ENCODE measurements at regions not wholly inside any gene's neighbourhood (a gene's known extent, or its start where the extent isn't known, plus 50 kb on each side); places are given as distances from the start of the nearest gene placed in this dataset.

GRCh38 chr9:27847818-27848217 is 274.5 kb upstream of the C9orf72 start:
- Mint-ChIP-seq H3K27me3 (ENCODE audit: insufficient read depth) (no peaks in the 10 kb centered on the region), H3K4me1 (ENCODE audit: low read depth) (no peaks in the 10 kb centered on the region), H3K4me3 (no peak overlapping the region), H3K9me3 (peaks cover 6% of the 10 kb centered on the region), H3K36me3 (ENCODE audit: low read depth) (no peaks in the 10 kb centered on the region), H3K27ac (no peak overlapping the region)
- intact Hi-C loops (cut with micrococcal nuclease), result no loop called here
- no peak for DNase-seq (ENCODE audit: low spot score)

DNA sequence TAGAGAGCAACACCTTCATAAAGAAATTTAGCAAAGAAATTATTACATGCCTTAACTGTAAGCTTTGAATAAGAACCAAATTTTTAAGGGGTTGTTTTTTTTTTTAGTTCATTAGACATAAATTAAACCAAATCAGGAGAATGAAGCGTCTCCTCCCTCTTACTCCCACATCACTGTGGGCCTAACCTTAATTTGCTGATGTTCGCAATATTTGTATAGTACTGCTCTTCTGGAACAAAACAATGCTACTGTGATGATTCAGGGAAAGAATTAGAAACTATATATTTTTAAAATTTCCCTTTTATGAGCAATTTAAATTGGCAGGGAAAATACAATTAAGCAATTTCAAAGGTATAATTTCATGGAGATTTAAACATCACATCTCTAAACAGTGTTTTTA is 275.0 kb upstream of the C9orf72 start:
- intact Hi-C loops (cut with micrococcal nuclease), result no loop called here
- Mint-ChIP-seq H3K4me1 (ENCODE audit: low read depth) (no peaks in the 10 kb centered on the region), H3K9me3 (peaks cover 6% of the 10 kb centered on the region)

DNA sequence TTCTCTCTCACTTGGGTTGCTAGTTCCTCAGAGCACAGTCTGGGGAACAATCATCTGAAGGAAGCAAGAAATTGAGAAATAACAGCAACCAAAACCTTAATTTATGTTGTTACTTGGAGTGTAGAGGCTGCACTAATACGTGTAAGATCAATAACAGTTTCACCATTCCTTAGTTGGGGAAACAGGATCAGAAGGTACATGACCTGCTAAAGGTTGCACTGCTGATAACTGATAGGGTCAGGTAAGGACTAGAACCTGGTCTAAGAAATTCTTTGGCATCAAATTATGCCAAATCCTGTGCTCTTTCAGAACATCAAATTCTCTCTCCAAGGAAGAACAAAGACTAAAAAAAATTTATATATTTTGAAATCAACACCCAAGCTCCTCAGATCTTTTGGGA is 278.6 kb upstream of the C9orf72 start:
- no peak overlapping the region for H3K4me3 Mint-ChIP-seq
- intact Hi-C loops (cut with micrococcal nuclease), result no loop called here
- H3K4me1 Mint-ChIP-seq (ENCODE audit: low read depth), result no peaks in the 10 kb centered on the region
- DNase-seq (ENCODE audit: low spot score), result no peak
- H3K9me3 Mint-ChIP-seq, result no peaks in the 10 kb centered on the region
- peaks cover 2% of the 10 kb centered on the region for H3K27me3 Mint-ChIP-seq (ENCODE audit: insufficient read depth)
- no peak overlapping the region for H3K27ac Mint-ChIP-seq
- no peaks in the 10 kb centered on the region for H3K36me3 Mint-ChIP-seq (ENCODE audit: low read depth)

More for the DNA sequence above, 275.0 kb upstream of the C9orf72 start:
- H3K36me3 Mint-ChIP-seq (ENCODE audit: low read depth), result no peaks in the 10 kb centered on the region
- no peak overlapping the region for H3K27ac Mint-ChIP-seq
- peaks cover 2% of the 10 kb centered on the region for H3K27me3 Mint-ChIP-seq (ENCODE audit: insufficient read depth)
- no peak overlapping the region for H3K4me3 Mint-ChIP-seq
- DNase-seq (ENCODE audit: low spot score), result no peak

DNA sequence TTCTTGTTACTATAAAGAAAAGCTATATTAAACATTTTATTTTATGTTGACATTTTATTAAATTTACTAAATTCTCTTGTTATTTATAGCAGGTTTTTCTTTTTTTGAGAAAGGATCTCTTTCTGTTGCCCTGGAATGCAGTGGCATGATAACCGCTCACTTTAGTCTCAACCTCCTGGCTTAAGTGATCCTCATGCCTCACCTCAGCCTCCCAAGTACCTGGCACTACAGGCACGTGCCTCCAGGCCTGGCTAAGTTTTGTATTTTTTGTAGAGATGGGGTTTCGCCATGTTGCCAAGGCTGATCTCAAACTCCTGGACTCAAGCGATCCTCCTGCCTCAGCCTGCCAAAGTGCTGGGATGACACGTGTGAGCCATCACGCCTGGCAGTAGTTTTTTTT is 280.2 kb upstream of the C9orf72 start:
- H3K9me3 Mint-ChIP-seq, result no peaks in the 10 kb centered on the region
- H3K27ac Mint-ChIP-seq, result no peak overlapping the region
- H3K27me3 Mint-ChIP-seq (ENCODE audit: insufficient read depth), result peaks cover 2% of the 10 kb centered on the region
- intact Hi-C loops (cut with micrococcal nuclease), result no loop called here
- no peaks in the 10 kb centered on the region for H3K4me1 Mint-ChIP-seq (ENCODE audit: low read depth)
- no peaks in the 10 kb centered on the region for H3K36me3 Mint-ChIP-seq (ENCODE audit: low read depth)
- no peak overlapping the region for H3K4me3 Mint-ChIP-seq
- DNase-seq (ENCODE audit: low spot score), result no peak

DNA sequence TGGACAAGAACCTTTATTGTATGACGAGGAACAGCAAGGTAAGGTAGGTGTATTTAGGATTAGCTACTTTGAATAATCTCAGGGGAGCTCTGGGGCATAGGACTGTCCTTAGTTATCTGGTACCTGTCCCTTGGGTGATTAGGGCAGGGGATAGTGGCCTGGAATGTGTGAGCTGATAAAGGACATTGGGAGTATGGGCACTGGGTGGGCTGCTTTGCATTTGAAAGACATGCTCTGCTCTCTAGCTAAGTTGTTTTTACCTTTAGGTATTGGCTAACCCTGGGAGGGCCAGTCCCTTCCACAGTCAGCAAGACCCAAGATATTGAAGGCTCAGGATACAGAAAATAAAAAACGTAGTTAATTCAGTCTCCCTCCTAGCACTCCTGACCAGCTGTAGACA is 282.8 kb upstream of the C9orf72 start:
- intact Hi-C loops (cut with micrococcal nuclease), result no loop called here
- no peaks in the 10 kb centered on the region for H3K9me3 Mint-ChIP-seq
- DNase-seq (ENCODE audit: low spot score), result no peak
- H3K27ac Mint-ChIP-seq, result no peak overlapping the region
- no peaks in the 10 kb centered on the region for H3K4me1 Mint-ChIP-seq (ENCODE audit: low read depth)
- peaks cover 2% of the 10 kb centered on the region for H3K27me3 Mint-ChIP-seq (ENCODE audit: insufficient read depth)
- H3K36me3 Mint-ChIP-seq (ENCODE audit: low read depth), result no peaks in the 10 kb centered on the region
- H3K4me3 Mint-ChIP-seq, result no peak overlapping the region

GRCh38 chr9:27856748-27857147 is 283.5 kb upstream of the C9orf72 start:
- Mint-ChIP-seq H3K4me1 (ENCODE audit: low read depth) (no peaks in the 10 kb centered on the region), H3K27me3 (ENCODE audit: insufficient read depth) (peaks cover 4% of the 10 kb centered on the region), H3K4me3 (no peak overlapping the region), H3K9me3 (no peaks in the 10 kb centered on the region), H3K36me3 (ENCODE audit: low read depth) (no peaks in the 10 kb centered on the region), H3K27ac (no peak overlapping the region)
- no peak for DNase-seq (ENCODE audit: low spot score)
- intact Hi-C loops (cut with micrococcal nuclease), result no loop called here

- DNase-seq (ENCODE audit: low spot score), result no peak
- Mint-ChIP-seq H3K36me3 (ENCODE audit: low read depth) (no peaks in the 10 kb centered on the region), H3K9me3 (no peaks in the 10 kb centered on the region), H3K27me3 (ENCODE audit: insufficient read depth) (peaks cover 5% of the 10 kb centered on the region), H3K4me3 (no peak overlapping the region), H3K4me1 (ENCODE audit: low read depth) (no peaks in the 10 kb centered on the region), H3K27ac (no peak overlapping the region)
- intact Hi-C loops (cut with micrococcal nuclease), result no loop called here
These were observed 288.6 kb upstream of the C9orf72 start for GRCh38 chr9:27861887-27862286.

DNA sequence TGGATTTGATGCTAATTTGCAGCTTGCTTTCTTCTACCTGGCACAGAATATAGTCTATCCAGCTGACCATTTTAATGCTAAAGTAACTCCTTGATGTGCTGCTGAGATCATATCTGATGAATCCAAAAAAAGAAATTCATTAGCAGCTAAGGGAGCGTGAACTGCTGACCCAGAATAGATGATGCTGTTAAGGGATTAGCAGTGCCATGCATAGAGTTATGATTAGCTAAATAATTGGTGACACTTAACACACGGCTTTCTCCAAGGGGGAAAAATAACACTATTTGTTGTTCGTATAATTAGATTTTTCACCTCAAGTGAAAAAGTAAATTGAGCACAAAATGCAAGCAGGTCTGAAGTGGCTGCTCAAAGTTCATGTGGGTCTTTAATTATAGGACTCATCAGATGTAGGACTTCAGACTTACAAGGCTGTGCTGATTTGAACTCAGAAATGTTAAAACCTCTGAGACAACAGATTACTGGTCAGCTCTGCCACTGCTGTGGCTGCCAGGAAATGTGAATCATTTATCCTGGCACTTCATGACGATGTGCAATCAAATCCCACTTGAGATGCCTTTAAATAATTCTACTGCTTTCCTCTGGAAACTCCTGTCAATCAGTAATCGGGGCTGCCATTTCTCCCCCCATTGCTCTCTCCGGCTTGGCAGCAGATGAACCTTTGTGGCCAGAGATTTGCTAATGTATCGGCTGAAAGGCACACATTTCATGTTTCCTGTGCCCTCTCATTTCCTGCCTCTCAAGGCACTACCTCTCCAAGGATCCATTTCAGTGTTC is 291.6 kb upstream of the C9orf72 start:
- H3K4me3 Mint-ChIP-seq, result no peak overlapping the region
- H3K9me3 Mint-ChIP-seq, result no peaks in the 10 kb centered on the region
- intact Hi-C loops (cut with micrococcal nuclease), result no loop called here
- H3K27me3 Mint-ChIP-seq (ENCODE audit: insufficient read depth), result peaks cover 5% of the 10 kb centered on the region
- DNase-seq (ENCODE audit: low spot score), result no peak
- H3K4me1 Mint-ChIP-seq (ENCODE audit: low read depth), result no peaks in the 10 kb centered on the region
- no peaks in the 10 kb centered on the region for H3K36me3 Mint-ChIP-seq (ENCODE audit: low read depth)
- H3K27ac Mint-ChIP-seq, result no peak overlapping the region

- peaks cover 3% of the 10 kb centered on the region for H3K27me3 Mint-ChIP-seq (ENCODE audit: insufficient read depth)
- intact Hi-C loops (cut with micrococcal nuclease), result no loop called here
- no peak for DNase-seq (ENCODE audit: low spot score)
- no peaks in the 10 kb centered on the region for H3K36me3 Mint-ChIP-seq (ENCODE audit: low read depth)
- H3K4me1 Mint-ChIP-seq (ENCODE audit: low read depth), result no peaks in the 10 kb centered on the region
- H3K9me3 Mint-ChIP-seq, result no peaks in the 10 kb centered on the region
- no peak overlapping the region for H3K4me3 Mint-ChIP-seq
- no peak overlapping the region for H3K27ac Mint-ChIP-seq
These were observed 293.5 kb upstream of the C9orf72 start for GRCh38 chr9:27866741-27867140.

DNA sequence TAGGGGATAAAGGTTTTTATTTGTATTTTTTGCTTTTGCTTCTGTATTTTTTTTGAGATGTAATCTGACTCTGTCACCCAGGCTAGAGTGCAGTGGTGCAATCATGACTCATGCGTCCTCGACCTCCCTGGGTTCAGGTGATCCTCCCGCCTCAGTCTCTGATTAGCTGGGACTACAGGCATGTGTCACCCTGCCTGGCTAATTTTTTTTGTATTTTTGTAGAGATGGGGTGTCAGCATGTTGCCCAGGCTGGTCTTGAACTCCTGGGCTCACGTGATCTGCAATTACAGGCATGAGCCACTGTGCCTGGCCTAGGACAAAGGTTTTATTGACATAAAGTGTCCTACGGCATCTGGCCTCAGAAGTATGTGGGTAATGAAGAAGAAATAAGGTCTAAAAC is 297.1 kb upstream of the C9orf72 start:
- no peak for DNase-seq (ENCODE audit: low spot score)
- no peak overlapping the region for H3K27ac Mint-ChIP-seq
- H3K27me3 Mint-ChIP-seq (ENCODE audit: insufficient read depth), result no peaks in the 10 kb centered on the region
- no peaks in the 10 kb centered on the region for H3K9me3 Mint-ChIP-seq
- no peaks in the 10 kb centered on the region for H3K4me1 Mint-ChIP-seq (ENCODE audit: low read depth)
- no peaks in the 10 kb centered on the region for H3K36me3 Mint-ChIP-seq (ENCODE audit: low read depth)
- H3K4me3 Mint-ChIP-seq, result no peak overlapping the region
- intact Hi-C loops (cut with micrococcal nuclease), result no loop called here

GRCh38 chr9:27880156-27880555 is 306.9 kb upstream of the C9orf72 start:
- intact Hi-C loops (cut with micrococcal nuclease), result no loop called here
- no peak for DNase-seq (ENCODE audit: low spot score)
- Mint-ChIP-seq H3K27me3 (ENCODE audit: insufficient read depth) (no peaks in the 10 kb centered on the region), H3K9me3 (no peaks in the 10 kb centered on the region), H3K36me3 (ENCODE audit: low read depth) (no peaks in the 10 kb centered on the region), H3K4me1 (ENCODE audit: low read depth) (no peaks in the 10 kb centered on the region), H3K27ac (no peak overlapping the region), H3K4me3 (no peak overlapping the region)

- no peak overlapping the region for H3K27ac Mint-ChIP-seq
- H3K4me3 Mint-ChIP-seq, result no peak overlapping the region
- no peaks in the 10 kb centered on the region for H3K27me3 Mint-ChIP-seq (ENCODE audit: insufficient read depth)
- no peak for DNase-seq (ENCODE audit: low spot score)
- no peaks in the 10 kb centered on the region for H3K4me1 Mint-ChIP-seq (ENCODE audit: low read depth)
- H3K9me3 Mint-ChIP-seq, result no peaks in the 10 kb centered on the region
- H3K36me3 Mint-ChIP-seq (ENCODE audit: low read depth), result no peaks in the 10 kb centered on the region
- intact Hi-C loops (cut with micrococcal nuclease), result no loop called here
These were observed 307.4 kb upstream of the C9orf72 start for GRCh38 chr9:27880635-27881034.

- intact Hi-C loops (cut with micrococcal nuclease), result loop anchor here (1.0 kb wide), 1 partner anchor 162 kb away; no protein-coding TSS in a partner anchor
- Mint-ChIP-seq H3K9me3 (no peaks in the 10 kb centered on the region), H3K4me3 (no peak overlapping the region), H3K27ac (no peak overlapping the region), H3K36me3 (ENCODE audit: low read depth) (no peaks in the 10 kb centered on the region), H3K4me1 (ENCODE audit: low read depth) (no peaks in the 10 kb centered on the region), H3K27me3 (ENCODE audit: insufficient read depth) (peaks cover 2% of the 10 kb centered on the region)
- DNase-seq (ENCODE audit: low spot score), result no peak
These were observed 315.5 kb upstream of the C9orf72 start for GRCh38 chr9:27888661-27889295.
